Muscle layer of colon (tissue), 2 donors: ENCODE measurements at regions not wholly inside any gene's neighbourhood (a gene's known extent, or its start where the extent isn't known, plus 50 kb on each side); places are given as distances from the start of the nearest gene placed in this dataset.

ENCODE experiments used
- H3K27ac ChIP-seq: one replicate; pipeline ENCODE4 v1.7.0; 2013; ENCODE audit warnings: low read depth, mild to moderate bottlenecking, low read length, moderate library complexity
- H3K27me3 ChIP-seq, 2 donors: one replicate each; pipeline ENCODE4 v1.7.0; 2013; ENCODE audit warnings: low read length in 2 of 2, mild to moderate bottlenecking in 2 of 2; ENCODE audit not compliant: insufficient read depth in 2 of 2, control insufficient read depth in 1 of 2
- H3K36me3 ChIP-seq: one replicate; pipeline ENCODE4 v1.7.0; 2013; ENCODE audit warnings: mild to moderate bottlenecking, low read length; ENCODE audit not compliant: insufficient read depth
- H3K4me1 ChIP-seq: one replicate; pipeline ENCODE4 v1.7.0; 2013; ENCODE audit warnings: mild to moderate bottlenecking, low read length; ENCODE audit not compliant: insufficient read depth
- H3K4me3 ChIP-seq, 2 donors: one replicate each; pipeline ENCODE4 v1.7.0; 2013; ENCODE audit warnings: low read length in 2 of 2, low read depth in 1 of 2, mild to moderate bottlenecking in 1 of 2, moderate library complexity in 1 of 2
- H3K9ac ChIP-seq: one replicate; pipeline ENCODE4 v1.7.0; 2013; ENCODE audit warnings: low read length
- H3K9me3 ChIP-seq: one replicate; pipeline ENCODE4 v1.7.0; 2013; ENCODE audit warnings: mild to moderate bottlenecking, low read length
- donor health status: abdominal sarcoma.
- donor health status: Adenocarcinoma of cecum.

DNA sequence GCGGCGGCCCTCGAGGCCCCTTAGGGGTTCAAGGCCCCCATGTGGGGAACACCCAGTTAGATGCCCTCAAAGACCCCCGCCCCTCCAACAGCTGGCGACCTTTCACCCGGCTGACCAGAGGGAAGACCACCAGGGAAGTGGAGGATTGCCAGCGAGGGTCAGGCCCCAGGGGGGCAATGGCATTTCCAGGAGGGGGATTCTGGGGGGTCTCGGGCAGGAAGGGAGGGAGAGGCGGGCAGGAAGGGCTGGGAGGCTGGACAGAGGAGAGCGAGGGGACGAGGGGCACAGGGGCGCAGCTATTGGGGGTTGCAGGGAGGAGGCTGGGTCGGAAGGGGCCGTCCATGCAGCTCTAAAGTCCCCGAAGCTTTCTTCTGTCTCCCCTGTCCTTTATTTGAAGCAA is 139.5 kb downstream of the C16orf95 start:
- H3K9me3 ChIP-seq: no peaks in the 10 kb centered on the region
- no peak overlapping the region for H3K27ac ChIP-seq
- H3K4me3 ChIP-seq: no peak overlapping the region
- no peaks in the 10 kb centered on the region for H3K4me1 ChIP-seq
- peaks cover 0 to 15% of the 10 kb centered on the region in 2 donors for H3K27me3 ChIP-seq
- no peak overlapping the region for H3K9ac ChIP-seq
- H3K36me3 ChIP-seq: no peaks in the 10 kb centered on the region

DNA sequence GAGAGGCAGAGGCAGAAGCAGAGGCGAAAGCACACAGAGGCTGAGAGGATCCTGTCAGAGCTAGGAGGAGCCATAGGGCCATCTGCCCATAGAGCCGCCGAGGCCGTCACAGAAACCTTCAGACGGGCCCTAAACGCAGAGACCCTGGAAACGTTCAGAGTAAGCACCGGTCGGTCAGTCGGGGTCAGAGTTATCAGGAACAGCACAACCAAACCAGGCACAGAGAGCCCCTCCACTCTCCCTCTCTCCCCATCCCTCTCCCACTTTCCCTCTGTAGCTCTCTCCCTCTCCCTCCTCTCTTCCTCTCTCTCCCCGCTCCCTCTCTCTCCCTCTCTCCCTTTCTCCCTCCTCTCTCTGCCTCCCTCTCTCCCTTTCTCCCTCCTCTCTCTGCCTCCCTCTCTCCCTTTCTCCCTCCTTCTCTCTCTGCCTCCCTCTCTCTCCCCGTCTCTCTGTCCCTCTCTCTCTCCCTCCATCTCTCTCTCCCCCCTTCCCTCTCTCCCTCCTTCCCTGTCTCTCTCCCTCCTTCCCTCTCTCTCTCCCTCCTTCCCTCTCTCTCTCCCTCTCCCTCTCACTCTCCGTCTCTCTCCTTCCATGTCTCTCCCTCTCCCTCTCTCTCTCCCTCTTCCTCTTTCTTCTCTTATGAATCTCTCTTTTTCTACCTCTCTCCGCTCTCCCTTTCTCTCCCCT is 138.9 kb downstream of the C16orf95 start:
- H3K4me1 ChIP-seq: no peaks in the 10 kb centered on the region
- no peak overlapping the region for H3K27ac ChIP-seq
- no peak overlapping the region for H3K9ac ChIP-seq
- no peak overlapping the region for H3K4me3 ChIP-seq
- H3K27me3 ChIP-seq: peaks cover 0 to 15% of the 10 kb centered on the region in 2 donors
- no peaks in the 10 kb centered on the region for H3K9me3 ChIP-seq
- H3K36me3 ChIP-seq: no peaks in the 10 kb centered on the region

DNA sequence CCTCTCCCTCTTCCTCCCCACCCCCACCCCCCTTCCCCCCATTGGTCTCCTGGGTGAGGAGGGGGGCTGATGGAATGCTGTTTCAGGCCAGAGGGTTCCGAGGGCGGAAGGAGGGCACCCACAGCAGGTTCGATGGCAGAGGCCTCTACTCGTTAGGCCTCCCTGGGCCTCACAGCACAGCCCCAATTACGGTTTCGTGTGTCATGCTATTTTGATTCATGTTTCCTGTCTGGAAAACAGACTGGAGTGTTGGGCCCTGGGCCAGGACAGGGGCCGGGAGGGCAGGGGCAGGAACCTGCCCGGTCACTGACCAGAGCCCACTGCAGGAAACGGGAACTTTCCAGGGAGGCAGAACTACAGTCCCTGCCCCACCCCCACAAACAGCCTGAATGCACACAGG is 138.2 kb downstream of the C16orf95 start:
- Histone ChIP-seq H3K36me3 (no peaks in the 10 kb centered on the region), H3K9ac (no peak overlapping the region), H3K27me3 (peaks cover 0 to 15% of the 10 kb centered on the region in 2 donors), H3K4me3 (no peak overlapping the region), H3K4me1 (no peaks in the 10 kb centered on the region), H3K9me3 (no peaks in the 10 kb centered on the region), H3K27ac (no peak overlapping the region)

DNA sequence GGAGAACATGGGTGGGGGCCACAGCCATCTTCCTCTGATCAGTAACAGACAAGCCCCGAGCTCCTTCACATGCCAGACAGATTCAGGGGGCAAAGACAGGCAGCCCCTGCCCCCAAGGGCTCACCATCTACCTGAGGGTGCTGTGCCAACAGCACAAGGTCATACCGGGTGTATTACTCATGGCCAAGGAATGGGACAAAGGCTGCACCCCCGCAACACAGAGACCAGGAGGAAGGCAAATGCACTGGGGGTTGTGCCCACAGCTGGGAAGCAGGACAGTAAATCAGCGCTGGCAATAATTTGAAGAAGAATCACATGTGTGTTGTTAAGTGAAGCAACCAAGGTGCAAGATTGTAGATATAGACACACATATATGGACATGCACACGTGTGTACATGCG is 137.1 kb downstream of the C16orf95 start:
- peaks cover 0 to 15% of the 10 kb centered on the region in 2 donors for H3K27me3 ChIP-seq
- no peaks in the 10 kb centered on the region for H3K4me1 ChIP-seq
- H3K27ac ChIP-seq: no peak overlapping the region
- H3K9ac ChIP-seq: no peak overlapping the region
- H3K36me3 ChIP-seq: no peaks in the 10 kb centered on the region
- H3K9me3 ChIP-seq: no peaks in the 10 kb centered on the region
- no peak overlapping the region for H3K4me3 ChIP-seq

DNA sequence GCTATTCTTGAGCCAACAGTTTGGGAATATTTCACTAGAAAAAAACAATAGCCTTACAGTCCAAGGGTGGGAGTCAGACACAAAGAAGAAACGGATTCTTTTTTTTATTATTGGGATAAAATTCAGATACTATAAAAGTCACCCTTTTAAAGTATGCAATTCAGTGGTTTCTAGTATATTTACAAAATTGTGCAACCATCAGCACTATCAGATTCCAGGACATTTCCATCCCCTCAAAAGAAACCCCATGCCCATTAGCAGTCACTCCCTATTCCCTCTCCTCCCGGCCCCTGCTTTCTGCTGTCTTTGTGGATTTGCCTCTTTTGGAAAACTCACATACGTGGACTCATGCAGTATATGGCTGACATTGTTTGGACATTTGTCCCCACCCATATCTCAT is 134.4 kb downstream of the C16orf95 start:
- H3K27ac ChIP-seq: no peak overlapping the region

DNA sequence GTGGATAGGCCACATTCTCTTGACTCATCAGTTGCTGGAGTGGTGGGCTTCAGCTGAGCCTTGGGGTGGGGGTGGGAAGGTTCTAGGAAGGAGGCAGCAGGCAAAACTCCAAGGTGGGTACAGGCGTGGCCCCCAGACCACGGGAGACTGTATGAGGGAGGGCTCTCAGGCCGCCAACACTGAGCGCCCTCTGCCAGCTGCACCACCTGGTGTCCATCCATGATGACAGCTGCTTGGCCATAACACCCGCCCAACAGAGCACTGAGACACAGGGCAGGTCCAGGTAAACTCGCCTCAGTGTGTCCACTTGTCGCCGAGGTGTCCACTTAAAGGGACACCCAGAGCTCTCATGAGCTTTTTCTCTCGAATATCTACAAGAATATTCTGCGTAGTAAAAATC is 133.5 kb downstream of the C16orf95 start:
- H3K9ac ChIP-seq: no peak overlapping the region
- no peaks in the 10 kb centered on the region for H3K9me3 ChIP-seq

More for the DNA sequence above, 134.4 kb downstream of the C16orf95 start:
- H3K36me3 ChIP-seq: no peaks in the 10 kb centered on the region
- no peaks in the 10 kb centered on the region for H3K9me3 ChIP-seq
- H3K4me1 ChIP-seq: no peaks in the 10 kb centered on the region
- H3K9ac ChIP-seq: no peak overlapping the region
- H3K27me3 ChIP-seq: peaks cover 0 to 2% of the 10 kb centered on the region in 2 donors
- no peak overlapping the region for H3K4me3 ChIP-seq

DNA sequence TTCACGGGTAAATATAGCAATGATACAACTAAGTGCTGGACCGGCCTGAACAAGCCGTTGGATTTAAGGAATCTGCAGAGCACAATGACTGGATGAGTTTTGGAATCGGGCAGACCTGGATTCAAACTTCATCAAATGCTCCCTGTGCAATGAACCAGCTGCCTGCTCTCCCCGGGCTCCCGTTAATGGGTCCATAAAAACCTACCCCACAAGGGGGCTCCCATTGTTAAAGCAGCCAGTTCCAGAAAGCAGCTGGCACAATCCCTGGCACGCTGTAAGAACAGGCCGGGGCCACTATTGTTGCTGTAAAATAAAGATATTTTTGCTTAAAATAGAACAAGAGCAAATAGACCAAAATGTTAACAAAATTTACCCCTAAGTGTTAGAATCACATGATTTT is 131.9 kb downstream of the C16orf95 start:
- Histone ChIP-seq H3K4me3 (no peak overlapping the region), H3K9ac (no peak overlapping the region), H3K27me3 (no peaks in the 10 kb centered on the region), H3K36me3 (no peaks in the 10 kb centered on the region), H3K9me3 (peaks cover 10% of the 10 kb centered on the region), H3K4me1 (no peaks in the 10 kb centered on the region), H3K27ac (no peak overlapping the region)

More for the DNA sequence above, 133.5 kb downstream of the C16orf95 start:
- Histone ChIP-seq H3K36me3 (no peaks in the 10 kb centered on the region), H3K27me3 (no peaks in the 10 kb centered on the region), H3K4me1 (no peaks in the 10 kb centered on the region), H3K27ac (no peak overlapping the region), H3K4me3 (no peak overlapping the region)

DNA sequence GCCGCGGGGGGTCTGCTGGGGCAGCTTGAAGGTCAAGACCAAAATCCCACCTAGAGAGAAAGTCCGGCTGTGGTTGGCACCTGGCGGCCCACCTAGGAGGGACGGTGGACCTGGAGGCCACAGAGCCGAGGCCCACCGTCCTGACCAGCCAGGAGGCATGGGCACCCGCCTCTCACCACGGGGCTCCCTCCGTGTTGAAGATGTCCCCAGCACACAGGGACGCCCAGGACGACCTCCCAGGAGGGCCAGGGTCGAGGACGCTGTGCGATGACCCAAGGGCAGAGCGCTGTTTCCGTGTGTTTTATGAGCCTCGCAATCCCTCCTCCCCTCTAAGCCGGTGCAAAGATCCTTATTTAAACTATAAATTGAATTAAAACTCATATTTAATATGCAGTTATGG is 131.2 kb downstream of the C16orf95 start:
- no peaks in the 10 kb centered on the region for H3K27me3 ChIP-seq
- no peak overlapping the region for H3K27ac ChIP-seq
- H3K9me3 ChIP-seq: peaks cover 10% of the 10 kb centered on the region
- H3K4me1 ChIP-seq: no peaks in the 10 kb centered on the region
- no peaks in the 10 kb centered on the region for H3K36me3 ChIP-seq
- no peak overlapping the region for H3K9ac ChIP-seq
- H3K4me3 ChIP-seq: no peak overlapping the region

DNA sequence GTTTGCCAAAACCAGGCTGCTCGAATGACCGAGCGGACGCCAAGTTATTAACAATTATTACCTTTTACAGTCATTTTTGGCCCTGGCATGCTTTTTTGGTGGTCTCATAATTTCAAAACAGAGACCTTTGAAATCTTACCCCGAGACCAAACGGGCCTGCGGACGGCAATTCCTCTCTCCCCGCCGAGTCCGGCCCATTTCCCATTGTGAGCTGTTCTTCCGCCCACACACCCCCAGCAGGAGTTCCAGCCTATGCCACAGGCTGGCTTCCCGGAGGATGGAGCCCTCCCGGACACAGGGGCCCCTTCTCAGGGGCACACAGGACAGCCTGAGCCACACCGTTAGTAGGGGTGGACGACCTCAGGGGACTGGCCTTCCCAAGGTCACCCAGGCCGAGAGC is 130.7 kb downstream of the C16orf95 start:
- Histone ChIP-seq H3K27me3 (no peaks in the 10 kb centered on the region), H3K9ac (no peak overlapping the region), H3K36me3 (no peaks in the 10 kb centered on the region), H3K4me1 (no peaks in the 10 kb centered on the region), H3K27ac (no peak overlapping the region), H3K9me3 (peaks cover 10% of the 10 kb centered on the region), H3K4me3 (no peak overlapping the region)

DNA sequence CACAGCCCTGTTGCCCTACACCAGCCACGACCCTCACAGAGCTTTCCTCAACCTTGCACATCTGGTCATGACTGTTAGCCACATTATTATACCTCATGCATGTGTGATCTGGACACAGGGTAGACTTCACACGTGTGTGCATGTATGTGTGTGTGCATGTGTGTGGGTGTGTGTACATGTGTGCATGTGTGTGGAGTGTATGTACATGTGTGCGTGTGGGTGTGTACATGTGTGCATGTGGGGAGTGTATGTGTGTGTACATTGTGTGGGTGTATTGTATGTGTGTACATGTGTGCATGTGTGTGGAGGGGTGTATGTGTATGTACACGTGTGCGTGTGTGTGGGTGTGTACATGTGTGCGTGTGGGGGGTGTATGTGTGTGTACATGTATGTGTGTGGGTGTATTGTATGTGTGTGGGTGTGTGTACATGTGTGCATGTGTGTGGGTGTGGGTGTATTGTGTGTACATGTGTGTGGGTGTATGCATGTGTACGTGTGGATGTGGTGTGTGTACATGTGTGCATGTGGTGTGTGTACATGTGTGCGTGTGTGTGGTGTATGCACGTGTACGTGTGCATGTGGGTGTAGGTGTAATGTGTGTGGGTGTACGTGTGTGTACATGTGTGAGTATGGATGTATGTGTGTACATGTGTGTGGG is 130.2 kb downstream of the C16orf95 start:
- Histone ChIP-seq H3K36me3 (no peaks in the 10 kb centered on the region), H3K4me3 (no peak overlapping the region), H3K27me3 (no peaks in the 10 kb centered on the region), H3K27ac (no peak overlapping the region), H3K9me3 (peaks cover 10% of the 10 kb centered on the region), H3K9ac (no peak overlapping the region), H3K4me1 (no peaks in the 10 kb centered on the region)

DNA sequence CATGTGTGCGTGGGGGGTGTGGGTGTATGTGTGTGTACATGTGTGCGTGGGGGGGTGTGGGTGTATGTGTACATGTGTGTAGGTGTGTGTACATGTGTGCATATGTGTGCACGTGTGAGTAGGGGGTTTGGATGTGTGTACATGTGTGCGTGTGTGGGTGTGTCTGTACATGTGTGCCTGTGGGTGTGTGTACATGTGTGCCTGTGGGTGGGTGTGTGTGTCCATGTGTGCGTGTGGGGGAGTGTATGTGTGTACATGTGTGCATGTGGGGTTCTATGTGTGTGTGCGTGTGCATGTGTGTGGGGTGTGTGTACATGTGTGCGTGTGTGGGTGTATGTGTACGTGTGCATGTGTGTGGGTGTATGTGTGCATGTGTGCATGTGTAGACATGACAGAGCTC is 129.1 kb downstream of the C16orf95 start:
- no peak overlapping the region for H3K9ac ChIP-seq
- no peaks in the 10 kb centered on the region for H3K27me3 ChIP-seq
- no peaks in the 10 kb centered on the region for H3K4me1 ChIP-seq
- peaks cover 10% of the 10 kb centered on the region for H3K9me3 ChIP-seq
- H3K4me3 ChIP-seq: no peak overlapping the region
- H3K27ac ChIP-seq: no peak overlapping the region
- H3K36me3 ChIP-seq: no peaks in the 10 kb centered on the region

DNA sequence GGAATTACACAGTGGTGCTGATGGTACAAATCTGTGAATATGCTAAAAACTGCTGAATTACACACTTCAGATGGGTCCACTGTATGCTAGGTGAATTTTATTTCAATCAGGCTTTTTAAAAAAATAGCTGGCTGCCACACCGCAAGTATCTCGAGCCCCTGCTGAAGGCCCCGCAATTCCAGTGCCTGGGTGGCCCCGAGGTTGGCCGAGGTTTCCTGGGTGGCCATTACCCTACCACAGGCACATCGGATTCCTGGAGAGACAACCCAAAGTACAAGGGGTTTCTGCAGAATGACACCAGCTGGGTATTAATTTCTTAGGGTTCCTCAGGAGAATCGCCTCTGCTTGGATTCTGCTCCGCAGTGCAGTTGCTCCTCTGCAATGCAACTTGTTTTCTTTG is 127.8 kb downstream of the C16orf95 start:
- H3K4me1 ChIP-seq: no peaks in the 10 kb centered on the region
- no peaks in the 10 kb centered on the region for H3K27me3 ChIP-seq
- H3K36me3 ChIP-seq: no peaks in the 10 kb centered on the region
- no peak overlapping the region for H3K27ac ChIP-seq
- H3K4me3 ChIP-seq: no peak overlapping the region
- peaks cover 10% of the 10 kb centered on the region for H3K9me3 ChIP-seq
- H3K9ac ChIP-seq: no peak overlapping the region
